OCI-LY7 (cell line): ENCODE measurements at regions not wholly inside any gene's neighbourhood (a gene's known extent, or its start where the extent isn't known, plus 50 kb on each side); places are given as distances from the start of the nearest gene placed in this dataset.

Source experiments
- EZH2phosphoT487 ChIP-seq: fragments of 200-600 bp; sonication (generic); IDR thresholded peaks from 2 replicates; pipeline ENCODE4 v1.6.1; 2018; ENCODE audit warnings: low read depth, borderline replicate concordance, mild to moderate bottlenecking, mixed run types, antibody characterized with exemption, low read length, moderate library complexity, mixed read lengths
- TF ChIP-seq, protein P1 (sequence below): fragments of 200-600 bp; sonication (generic); conservative IDR thresholded peaks from 2 replicates; pipeline ENCODE4 v1.5.1; 2014; ENCODE audit warnings: mild to moderate bottlenecking, antibody characterized with exemption, low read length, moderate library complexity, mixed read lengths

- TF ChIP-seq, protein P1, sequence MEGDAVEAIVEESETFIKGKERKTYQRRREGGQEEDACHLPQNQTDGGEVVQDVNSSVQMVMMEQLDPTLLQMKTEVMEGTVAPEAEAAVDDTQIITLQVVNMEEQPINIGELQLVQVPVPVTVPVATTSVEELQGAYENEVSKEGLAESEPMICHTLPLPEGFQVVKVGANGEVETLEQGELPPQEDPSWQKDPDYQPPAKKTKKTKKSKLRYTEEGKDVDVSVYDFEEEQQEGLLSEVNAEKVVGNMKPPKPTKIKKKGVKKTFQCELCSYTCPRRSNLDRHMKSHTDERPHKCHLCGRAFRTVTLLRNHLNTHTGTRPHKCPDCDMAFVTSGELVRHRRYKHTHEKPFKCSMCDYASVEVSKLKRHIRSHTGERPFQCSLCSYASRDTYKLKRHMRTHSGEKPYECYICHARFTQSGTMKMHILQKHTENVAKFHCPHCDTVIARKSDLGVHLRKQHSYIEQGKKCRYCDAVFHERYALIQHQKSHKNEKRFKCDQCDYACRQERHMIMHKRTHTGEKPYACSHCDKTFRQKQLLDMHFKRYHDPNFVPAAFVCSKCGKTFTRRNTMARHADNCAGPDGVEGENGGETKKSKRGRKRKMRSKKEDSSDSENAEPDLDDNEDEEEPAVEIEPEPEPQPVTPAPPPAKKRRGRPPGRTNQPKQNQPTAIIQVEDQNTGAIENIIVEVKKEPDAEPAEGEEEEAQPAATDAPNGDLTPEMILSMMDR = no peak
- no peak for TF ChIP-seq EZH2phosphoT487
Observed at GRCh38 chrX:7270933-7271332, 123.0 kb upstream of the PUDP start.
